ENCODE measurements at regions not wholly inside any gene's neighbourhood (a gene's known extent, or its start where the extent isn't known, plus 50 kb on each side); places are given as distances from the start of the nearest gene placed in this dataset.

- Histone ChIP-seq H3K4me3 (ENCODE audit: low read depth, low read length) (no peak overlapping the region), H3K36me3 (ENCODE audit: control insufficient read depth, insufficient read depth, low read length) (no peaks in the 10 kb centered on the region), H3K27me3 (ENCODE audit: control insufficient read depth, insufficient read depth, low read length) (no peaks in the 10 kb centered on the region)
- ChIA-PET CTCF (no interaction called here), POLR2A (no interaction called here)
- DNase-seq (ENCODE audit: low read depth), result no peak
- TF ChIP-seq, protein P1, sequence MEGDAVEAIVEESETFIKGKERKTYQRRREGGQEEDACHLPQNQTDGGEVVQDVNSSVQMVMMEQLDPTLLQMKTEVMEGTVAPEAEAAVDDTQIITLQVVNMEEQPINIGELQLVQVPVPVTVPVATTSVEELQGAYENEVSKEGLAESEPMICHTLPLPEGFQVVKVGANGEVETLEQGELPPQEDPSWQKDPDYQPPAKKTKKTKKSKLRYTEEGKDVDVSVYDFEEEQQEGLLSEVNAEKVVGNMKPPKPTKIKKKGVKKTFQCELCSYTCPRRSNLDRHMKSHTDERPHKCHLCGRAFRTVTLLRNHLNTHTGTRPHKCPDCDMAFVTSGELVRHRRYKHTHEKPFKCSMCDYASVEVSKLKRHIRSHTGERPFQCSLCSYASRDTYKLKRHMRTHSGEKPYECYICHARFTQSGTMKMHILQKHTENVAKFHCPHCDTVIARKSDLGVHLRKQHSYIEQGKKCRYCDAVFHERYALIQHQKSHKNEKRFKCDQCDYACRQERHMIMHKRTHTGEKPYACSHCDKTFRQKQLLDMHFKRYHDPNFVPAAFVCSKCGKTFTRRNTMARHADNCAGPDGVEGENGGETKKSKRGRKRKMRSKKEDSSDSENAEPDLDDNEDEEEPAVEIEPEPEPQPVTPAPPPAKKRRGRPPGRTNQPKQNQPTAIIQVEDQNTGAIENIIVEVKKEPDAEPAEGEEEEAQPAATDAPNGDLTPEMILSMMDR (IDR thresholded peaks at IDR 0.05; ENCODE audit: insufficient read depth, low read depth, low read length), result no peak
Measured at GRCh38 chr4:132240081-132240480, 909.0 kb upstream of the PCDH10 start.

DNA sequence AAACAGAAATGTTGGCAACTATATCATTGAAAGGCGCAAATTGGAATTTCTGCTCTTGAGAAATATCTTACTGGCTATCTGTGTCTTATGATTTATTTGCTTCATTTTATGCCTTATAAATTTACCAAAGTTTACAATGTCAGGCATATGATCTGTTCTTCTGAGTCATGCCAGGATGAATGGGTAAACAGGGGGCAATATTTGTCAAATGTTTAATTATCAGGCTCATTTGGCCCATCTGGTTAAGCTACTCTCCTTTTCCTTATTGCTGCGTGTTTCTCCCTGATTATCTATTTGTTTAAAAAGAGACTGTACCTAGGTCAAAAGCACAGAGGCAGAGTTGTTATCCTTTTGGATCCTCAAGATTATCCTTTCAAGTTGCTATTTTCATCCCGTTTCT lies 903.8 kb upstream of the PCDH10 start:
- TF ChIP-seq, protein P1 (IDR thresholded peaks at IDR 0.05; ENCODE audit: insufficient read depth, low read depth, low read length), result no peak
- Histone ChIP-seq H3K27me3 (ENCODE audit: control insufficient read depth, insufficient read depth, low read length) (no peaks in the 10 kb centered on the region), H3K4me3 (ENCODE audit: low read depth, low read length) (no peak overlapping the region), H3K36me3 (ENCODE audit: control insufficient read depth, insufficient read depth, low read length) (no peaks in the 10 kb centered on the region)
- DNase-seq (ENCODE audit: low read depth), result no peak
- POLR2A ChIA-PET, result no interaction called here
- CTCF ChIA-PET, result no interaction called here

DNA sequence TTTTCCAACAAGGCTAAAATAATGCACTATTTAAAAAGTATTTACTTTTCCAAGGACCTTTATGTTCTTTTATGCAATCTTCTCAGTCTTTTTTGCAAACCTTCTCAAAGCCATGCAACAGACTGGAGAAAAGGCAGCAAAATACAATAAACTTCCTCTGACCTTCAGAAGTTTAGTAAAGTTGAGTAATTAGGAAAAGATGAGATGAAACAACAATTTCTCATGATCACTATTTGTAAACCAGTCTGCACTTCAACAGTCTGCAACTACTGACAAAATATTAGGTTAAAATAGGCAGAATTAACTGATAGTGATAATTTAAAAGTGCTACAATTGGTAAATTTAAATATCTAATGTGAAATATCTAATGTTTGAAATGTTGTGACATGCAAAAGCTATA lies 884.9 kb upstream of the PCDH10 start:
- TF ChIP-seq, protein P1 (IDR thresholded peaks at IDR 0.05; ENCODE audit: insufficient read depth, low read depth, low read length), result no peak
- Histone ChIP-seq H3K27me3 (ENCODE audit: control insufficient read depth, insufficient read depth, low read length) (no peaks in the 10 kb centered on the region), H3K4me3 (ENCODE audit: low read depth, low read length) (no peak overlapping the region), H3K36me3 (ENCODE audit: control insufficient read depth, insufficient read depth, low read length) (no peaks in the 10 kb centered on the region)
- ChIA-PET POLR2A (no interaction called here), CTCF (no interaction called here)
- DNase-seq (ENCODE audit: low read depth), result no peak

DNA sequence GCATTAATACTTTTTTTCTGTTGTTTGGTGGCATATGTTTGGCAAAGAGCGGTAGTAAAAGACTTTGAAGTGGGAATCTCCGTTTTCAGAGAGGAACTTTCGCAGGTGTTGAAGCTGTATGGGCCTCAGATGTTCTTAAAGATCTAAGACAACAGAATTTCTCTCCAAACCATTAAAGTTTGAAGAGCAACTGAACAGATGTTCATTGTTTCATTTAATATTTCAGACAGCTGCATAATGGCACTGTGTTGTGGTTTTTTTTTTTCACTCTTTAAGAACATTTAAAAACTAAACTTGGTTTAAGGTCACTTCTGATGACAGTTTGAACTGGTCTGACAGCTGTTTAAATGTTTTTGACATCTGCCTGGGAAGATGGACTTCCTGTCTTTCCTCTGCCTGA lies 882.7 kb upstream of the PCDH10 start:
- no peaks in the 10 kb centered on the region for H3K27me3 ChIP-seq (ENCODE audit: control insufficient read depth, insufficient read depth, low read length)
- no peak overlapping the region for H3K4me3 ChIP-seq (ENCODE audit: low read depth, low read length)
- no peaks in the 10 kb centered on the region for H3K36me3 ChIP-seq (ENCODE audit: control insufficient read depth, insufficient read depth, low read length)
- TF ChIP-seq, protein P1 (IDR thresholded peaks at IDR 0.05; ENCODE audit: insufficient read depth, low read depth, low read length), result no peak
- CTCF ChIA-PET, result no interaction called here
- DNase-seq (ENCODE audit: low read depth), result no peak
- POLR2A ChIA-PET, result no interaction called here

DNA sequence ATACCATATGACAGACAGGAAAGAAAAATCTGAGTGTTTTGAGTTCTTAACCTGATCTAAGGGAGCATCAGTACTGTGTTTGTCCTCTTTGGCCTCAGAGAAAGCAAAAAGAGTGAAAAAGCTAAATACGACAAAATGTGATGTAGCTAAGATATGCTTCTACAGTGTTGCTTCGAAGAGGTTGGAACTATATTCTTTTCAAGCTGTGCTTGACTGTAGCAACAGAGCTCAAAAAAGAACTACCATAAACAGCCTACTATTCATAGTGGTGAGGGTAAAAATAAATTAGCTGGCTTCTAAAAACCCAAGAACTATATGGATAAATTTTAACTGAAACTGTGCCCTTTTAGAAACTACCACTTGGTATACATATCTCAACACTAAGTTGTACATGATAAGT lies 881.8 kb upstream of the PCDH10 start:
- POLR2A ChIA-PET, result no interaction called here
- Histone ChIP-seq H3K36me3 (ENCODE audit: control insufficient read depth, insufficient read depth, low read length) (no peaks in the 10 kb centered on the region), H3K27me3 (ENCODE audit: control insufficient read depth, insufficient read depth, low read length) (no peaks in the 10 kb centered on the region), H3K4me3 (ENCODE audit: low read depth, low read length) (no peak overlapping the region)
- DNase-seq (ENCODE audit: low read depth), result no peak
- CTCF ChIA-PET, result no interaction called here
- TF ChIP-seq, protein P1 (IDR thresholded peaks at IDR 0.05; ENCODE audit: insufficient read depth, low read depth, low read length), result no peak
